ENCODE measurements at regions not wholly inside any gene's neighbourhood (a gene's known extent, or its start where the extent isn't known, plus 50 kb on each side); places are given as distances from the start of the nearest gene placed in this dataset.

- no peak for DNase-seq (ENCODE audit: low read depth)
Observed at GRCh38 chr16:26885674-26886073, 181.1 kb upstream of the C16orf82 start.

- no peak for DNase-seq (ENCODE audit: low read depth)
Observed at GRCh38 chr16:26889740-26890139, 177.0 kb upstream of the C16orf82 start.

DNA sequence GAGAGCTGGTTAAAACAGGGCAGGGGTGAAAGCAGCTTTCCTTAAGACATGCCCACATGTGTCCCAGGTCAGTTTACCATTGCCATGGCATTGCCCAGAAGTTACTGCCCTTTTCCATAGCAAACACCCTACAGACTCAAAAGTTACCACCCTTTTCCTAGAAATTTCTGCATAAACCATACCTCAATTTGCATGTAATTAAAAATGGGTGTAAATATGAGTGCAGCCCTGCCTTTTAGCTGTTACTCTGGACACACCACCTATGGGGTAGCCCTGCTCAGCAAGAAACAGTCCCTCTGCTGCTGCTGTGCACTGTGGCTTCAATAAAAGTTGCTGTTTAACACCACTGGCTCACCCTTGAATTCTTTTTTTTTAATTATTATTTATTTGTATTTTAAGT is 168.5 kb upstream of the C16orf82 start:
- no peak for DNase-seq (ENCODE audit: low read depth)

DNA sequence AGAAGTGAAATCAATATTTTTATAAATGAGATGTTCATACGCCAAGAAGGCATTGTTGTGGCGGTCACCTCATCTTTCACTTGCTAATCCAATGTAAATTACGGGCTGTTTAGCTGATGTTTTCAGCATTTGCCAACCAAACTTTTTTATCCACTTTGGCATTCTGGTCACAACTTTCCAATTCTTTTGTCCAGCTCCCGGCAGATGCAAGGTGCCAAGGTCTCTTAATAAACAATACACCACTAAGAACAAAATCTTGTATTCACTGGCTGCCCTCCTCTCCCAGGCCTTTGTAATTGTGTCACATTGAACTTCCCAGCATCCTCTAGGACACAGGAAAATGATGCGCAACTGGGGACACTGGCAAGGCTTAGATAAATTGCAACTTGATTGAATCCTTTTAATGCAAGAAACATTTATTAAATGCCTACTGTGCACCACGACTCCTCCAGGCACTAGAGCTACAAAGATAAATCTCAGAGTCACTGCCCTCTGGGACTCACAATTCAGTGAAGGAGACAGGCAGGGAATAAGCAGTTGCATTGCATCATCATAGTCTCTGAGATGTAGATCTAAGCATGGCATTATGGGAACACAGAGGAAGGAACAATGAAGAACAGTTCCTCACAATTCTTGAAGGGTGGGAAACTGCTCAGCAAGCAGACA is 165.4 kb upstream of the C16orf82 start:
- no peak for DNase-seq (ENCODE audit: low read depth)

DNA sequence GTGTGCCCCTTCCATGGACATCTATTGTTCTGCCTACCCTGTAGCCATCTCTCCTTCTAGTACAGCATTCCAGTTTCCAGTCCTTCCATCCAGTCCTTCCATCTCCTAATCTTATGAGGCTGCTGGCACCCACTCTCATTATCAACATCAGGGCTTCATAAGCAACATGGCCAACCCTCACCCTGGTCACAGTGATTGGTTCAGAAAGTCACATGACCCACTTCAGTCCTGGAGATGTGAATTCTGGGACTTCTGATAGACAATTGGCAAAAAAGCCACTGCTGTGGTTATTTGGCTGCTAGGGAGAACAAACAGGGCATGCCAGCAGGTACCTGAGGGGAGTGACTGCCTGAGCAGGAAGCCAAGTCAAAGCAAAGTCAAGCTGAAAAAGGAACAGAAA is 164.7 kb upstream of the C16orf82 start:
- DNase-seq (ENCODE audit: low read depth) = no peak

DNA sequence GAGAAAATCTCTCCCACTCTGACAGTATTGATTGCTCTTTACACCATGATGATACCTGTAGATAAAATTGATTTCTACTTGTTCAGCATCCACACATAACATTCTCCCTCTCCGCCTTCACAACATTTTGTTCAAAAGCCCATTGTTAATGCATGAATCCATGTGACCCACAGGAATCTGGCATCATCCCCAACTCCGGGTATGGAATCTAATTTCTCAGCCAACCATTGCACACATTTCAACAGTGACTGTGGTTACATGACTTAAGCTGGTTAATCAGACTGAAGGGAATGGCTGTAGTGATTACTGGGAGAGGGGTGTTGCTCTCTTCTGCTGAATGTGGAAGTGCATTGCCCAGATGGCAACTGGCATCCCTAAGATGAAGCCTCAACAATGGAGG is 161.4 kb upstream of the C16orf82 start:
- DNase-seq (ENCODE audit: low read depth) = no peak

DNA sequence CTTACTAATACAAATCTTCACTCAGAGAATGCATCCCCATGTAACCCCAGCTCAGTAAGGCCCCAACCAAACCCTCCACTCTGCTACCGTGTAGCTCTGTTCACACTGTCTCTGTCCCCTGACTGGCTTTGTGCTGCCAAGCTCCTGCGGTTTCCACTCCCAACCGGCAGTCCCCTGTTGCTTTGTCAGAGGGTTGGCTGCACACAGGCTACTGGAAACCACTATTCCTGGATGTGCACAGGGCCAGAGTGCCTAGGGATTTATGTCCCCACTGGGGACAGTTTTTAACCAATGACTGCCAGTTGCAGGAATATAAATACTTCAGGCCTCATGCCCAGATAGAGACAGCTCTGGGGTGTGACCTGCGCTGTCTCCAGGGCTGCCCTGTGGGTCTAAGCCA is 157.1 kb upstream of the C16orf82 start:
- DNase-seq (ENCODE audit: low read depth) = no peak

- no peak for DNase-seq (ENCODE audit: low read depth)
Observed at GRCh38 chr16:26911436-26911835, 155.3 kb upstream of the C16orf82 start.

- no peak for DNase-seq (ENCODE audit: low read depth)
Observed at GRCh38 chr16:26913851-26914250, 152.9 kb upstream of the C16orf82 start.

- DNase-seq (ENCODE audit: low read depth) = no peak
Observed at GRCh38 chr16:26930786-26931581, 135.7 kb upstream of the C16orf82 start.

DNA sequence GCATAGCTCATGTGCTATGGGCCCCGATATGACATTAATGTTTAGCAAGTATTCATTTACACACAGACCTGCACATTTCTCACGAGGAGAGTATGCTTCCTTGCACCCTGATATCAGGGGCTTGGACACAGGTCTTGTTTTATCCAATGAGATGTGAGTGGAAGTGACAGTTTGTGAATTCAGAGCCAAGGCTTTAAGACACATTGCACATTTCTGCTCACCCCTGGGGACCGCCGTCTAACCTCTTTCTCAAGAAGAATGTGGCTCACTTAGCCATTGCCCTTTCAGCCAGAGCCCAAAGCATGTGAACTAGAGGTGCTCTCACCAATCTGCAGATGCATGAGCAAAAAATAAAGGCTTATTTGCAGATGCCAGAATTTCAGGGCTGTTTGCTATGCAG is 116.1 kb upstream of the C16orf82 start:
- DNase-seq (ENCODE audit: low read depth) = no peak

DNA sequence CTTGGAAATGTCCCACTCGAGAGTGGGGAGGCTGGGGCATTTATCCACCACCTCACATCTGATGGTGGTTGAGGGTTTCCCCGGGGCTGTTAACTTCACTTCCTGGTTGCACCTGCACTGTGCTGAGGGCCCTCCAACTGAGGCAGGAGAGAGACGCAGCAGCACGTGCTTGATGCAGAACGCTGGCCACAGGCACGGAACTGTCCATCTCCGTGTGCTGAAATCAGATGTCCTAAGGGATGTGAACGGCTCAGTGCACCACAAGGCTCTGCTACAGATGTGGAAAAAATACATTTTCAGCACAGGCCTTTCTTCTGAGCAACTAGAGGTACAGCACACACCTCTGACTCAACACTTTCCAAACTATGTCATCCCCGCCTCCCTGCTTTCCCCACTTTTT is 114.8 kb upstream of the C16orf82 start:
- no peak for DNase-seq (ENCODE audit: low read depth)

GRCh38 chr16:26952411-26952810 is 114.3 kb upstream of the C16orf82 start:
- DNase-seq (ENCODE audit: low read depth) = no peak

DNA sequence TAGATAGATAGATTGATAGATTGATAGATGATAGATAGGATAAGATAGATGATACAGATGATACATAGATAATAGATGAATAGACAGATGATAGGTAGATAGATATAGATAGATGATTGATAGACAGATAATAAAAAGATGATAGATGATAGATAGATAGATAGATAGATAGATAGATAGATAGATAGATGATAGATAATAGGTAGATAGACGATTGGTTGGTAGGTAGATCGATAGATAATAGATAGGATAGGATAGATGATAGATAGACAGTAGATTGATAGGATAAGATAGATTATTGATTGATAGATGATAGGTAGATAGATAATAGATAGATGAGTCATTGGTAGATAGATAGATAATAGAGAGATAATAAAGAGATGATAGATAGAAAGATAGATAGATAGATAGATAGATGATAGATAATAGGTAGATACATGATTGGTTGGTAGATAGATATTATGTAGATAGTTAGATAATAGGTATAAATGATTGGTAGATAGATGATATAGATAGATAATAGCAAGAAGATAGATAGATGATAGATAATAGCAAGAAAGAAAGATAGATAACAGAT is 109.4 kb upstream of the C16orf82 start:
- no peak for DNase-seq (ENCODE audit: low read depth)

DNA sequence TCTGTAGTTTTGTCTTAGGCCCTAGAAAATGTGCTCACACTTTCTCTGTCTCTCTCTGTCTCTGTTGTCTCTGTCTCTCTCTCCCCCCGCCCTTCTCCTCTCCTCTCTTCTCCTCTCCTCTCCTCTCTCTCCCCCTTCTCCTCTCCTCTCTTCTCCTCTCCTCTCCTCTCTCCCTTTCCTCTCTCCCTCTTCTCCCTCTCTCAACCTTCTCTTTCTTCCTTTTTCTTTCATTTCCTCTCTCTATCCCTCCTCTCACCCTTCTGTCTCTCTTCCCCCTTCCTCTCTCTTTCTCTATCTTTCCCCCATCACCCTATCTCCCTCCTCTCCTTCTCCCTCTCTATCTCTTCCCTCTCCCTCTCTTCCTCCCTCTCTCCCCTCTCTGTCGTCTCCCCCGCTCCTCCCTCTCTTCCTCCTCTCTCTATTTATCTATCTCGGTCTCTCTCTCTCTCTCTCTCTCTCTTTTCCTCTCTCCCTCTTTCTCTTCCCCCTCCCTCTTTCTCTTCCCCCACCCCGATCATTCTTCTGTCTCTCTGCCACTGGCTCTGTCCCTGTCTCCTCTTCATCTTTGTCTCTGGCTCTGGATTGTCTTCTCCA is 107.2 kb upstream of the C16orf82 start:
- DNase-seq (ENCODE audit: low read depth) = no peak

- no peak for DNase-seq (ENCODE audit: low read depth)
Observed at GRCh38 chr16:26961459-26961858, 105.3 kb upstream of the C16orf82 start.

- DNase-seq (ENCODE audit: low read depth) = no peak
Observed at GRCh38 chr16:26963109-26963508, 103.6 kb upstream of the C16orf82 start.

GRCh38 chr16:26969589-26970231 is 97.0 kb upstream of the C16orf82 start:
- no peak for DNase-seq (ENCODE audit: low read depth)

GRCh38 chr16:26970292-26970691 is 96.4 kb upstream of the C16orf82 start:
- no peak for DNase-seq (ENCODE audit: low read depth)

- no peak for DNase-seq (ENCODE audit: low read depth)
Observed at GRCh38 chr16:26976873-26977272, 89.9 kb upstream of the C16orf82 start.

DNA sequence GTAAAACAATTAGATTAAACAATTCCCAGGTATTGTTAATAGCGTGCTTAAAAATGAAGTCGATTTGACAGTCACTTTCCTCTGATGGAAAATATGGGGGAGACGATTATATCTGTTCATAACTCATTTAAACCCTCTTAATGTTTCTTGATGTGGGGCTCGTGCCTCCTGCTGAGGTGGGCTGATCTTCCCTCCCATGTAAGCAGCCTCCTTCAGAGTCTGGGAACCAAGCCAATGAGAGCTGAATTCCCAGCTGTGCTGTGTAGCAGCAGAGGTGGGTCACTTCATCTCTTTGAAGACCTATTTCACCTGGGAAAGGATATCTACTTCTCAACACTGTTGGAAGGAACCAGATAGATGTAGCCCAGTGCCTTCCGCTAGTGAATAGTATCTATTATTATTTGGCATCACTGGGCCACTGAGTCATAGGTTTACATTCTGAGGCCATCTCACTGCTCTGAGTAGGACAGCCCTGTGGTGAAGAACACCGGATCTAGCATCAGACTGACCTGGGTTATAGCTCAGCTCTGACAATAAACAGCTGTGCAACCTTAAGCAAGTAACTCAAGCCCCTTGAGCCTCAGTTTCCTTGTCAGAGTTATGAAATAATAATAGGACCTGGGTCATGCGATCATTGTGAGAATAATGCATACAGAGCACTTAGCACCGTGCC is 85.3 kb upstream of the C16orf82 start:
- no peak for DNase-seq (ENCODE audit: low read depth)

- DNase-seq (ENCODE audit: low read depth) = no peak
Observed at GRCh38 chr16:26982422-26982821, 84.3 kb upstream of the C16orf82 start.

Measured in forelimb muscle (tissue), 1 donor.